Neural cell (in vitro differentiated cells): ENCODE measurements at regions not wholly inside any gene's neighbourhood (a gene's known extent, or its start where the extent isn't known, plus 50 kb on each side); places are given as distances from the start of the nearest gene placed in this dataset.

ENCODE experiments used
- CTCF ChIP-seq: fragments of 450-650 bp; IDR thresholded peaks from 2 replicates; pipeline ENCODE4 v1.5.1; 2014; ENCODE audit warnings: antibody characterized with exemption, mild to moderate bottlenecking, moderate library complexity; ENCODE audit not compliant: poor library complexity, severe bottlenecking
- EP300 ChIP-seq: fragments of 450-650 bp; conservative IDR thresholded peaks from 2 replicates; pipeline ENCODE4 v1.6.1; 2014; ENCODE audit warnings: antibody characterized with exemption, mild to moderate bottlenecking, moderate library complexity; ENCODE audit not compliant: poor library complexity, severe bottlenecking
- EZH2 ChIP-seq: fragments of 200-600, 300-800 bp; shearing (Covaris generic), sonication (generic); IDR thresholded peaks from 2 replicates; pipeline ENCODE4 v1.6.1; 2014; ENCODE audit warnings: antibody characterized with exemption, low read length, borderline replicate concordance, mild to moderate bottlenecking; ENCODE audit not compliant: insufficient read depth, poor library complexity, severe bottlenecking

- TF ChIP-seq CTCF = no peak
- no peak for TF ChIP-seq EZH2
- TF ChIP-seq EP300 = no peak
Observed at GRCh38 chr7:16137944-16138343, 283.4 kb downstream of the CRPPA start.
